GM12864 (cell line): ENCODE measurements at regions not wholly inside any gene's neighbourhood (a gene's known extent, or its start where the extent isn't known, plus 50 kb on each side); places are given as distances from the start of the nearest gene placed in this dataset.

ENCODE experiments used
- DNase-seq: peaks from one replicate; pipeline ENCODE4 v3.0.0-alpha.2; 2011; ENCODE audit warnings: low read depth
- H3K4me3 ChIP-seq: 2 replicates; pipeline ENCODE4 v1.5.1; 2011; ENCODE audit warnings: mild to moderate bottlenecking, low read depth, low read length, control low read depth
- TF ChIP-seq, protein P1 (sequence below): IDR thresholded peaks from 2 replicates; pipeline ENCODE4 v1.5.1; 2011; ENCODE audit warnings: low read depth, mild to moderate bottlenecking, moderate library complexity, low read length, control low read depth, inconsistent platforms; ENCODE audit errors: missing control alignments

DNA sequence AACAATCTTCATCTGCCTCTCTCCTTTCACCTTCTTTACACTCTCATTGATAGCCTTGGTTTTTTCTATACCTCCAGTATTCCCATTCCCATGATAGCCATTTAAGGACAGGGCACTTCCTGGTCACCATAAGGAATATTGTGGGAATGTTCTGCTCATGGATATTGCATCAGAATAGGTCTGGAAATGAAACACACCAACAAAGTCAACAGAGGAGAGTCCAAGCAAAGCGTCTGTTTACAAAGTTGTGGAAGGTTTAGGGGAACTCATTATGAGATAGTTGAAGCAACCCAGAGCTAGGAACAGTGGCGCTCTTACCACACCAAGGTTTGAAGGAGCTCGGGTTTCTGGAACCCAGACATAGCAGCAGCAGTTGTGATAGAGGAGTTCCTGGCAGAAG, 150.3 kb upstream of the TNP1 start:
- H3K4me3 ChIP-seq: no peak overlapping the region
- no peak for DNase-seq
- TF ChIP-seq, protein P1, sequence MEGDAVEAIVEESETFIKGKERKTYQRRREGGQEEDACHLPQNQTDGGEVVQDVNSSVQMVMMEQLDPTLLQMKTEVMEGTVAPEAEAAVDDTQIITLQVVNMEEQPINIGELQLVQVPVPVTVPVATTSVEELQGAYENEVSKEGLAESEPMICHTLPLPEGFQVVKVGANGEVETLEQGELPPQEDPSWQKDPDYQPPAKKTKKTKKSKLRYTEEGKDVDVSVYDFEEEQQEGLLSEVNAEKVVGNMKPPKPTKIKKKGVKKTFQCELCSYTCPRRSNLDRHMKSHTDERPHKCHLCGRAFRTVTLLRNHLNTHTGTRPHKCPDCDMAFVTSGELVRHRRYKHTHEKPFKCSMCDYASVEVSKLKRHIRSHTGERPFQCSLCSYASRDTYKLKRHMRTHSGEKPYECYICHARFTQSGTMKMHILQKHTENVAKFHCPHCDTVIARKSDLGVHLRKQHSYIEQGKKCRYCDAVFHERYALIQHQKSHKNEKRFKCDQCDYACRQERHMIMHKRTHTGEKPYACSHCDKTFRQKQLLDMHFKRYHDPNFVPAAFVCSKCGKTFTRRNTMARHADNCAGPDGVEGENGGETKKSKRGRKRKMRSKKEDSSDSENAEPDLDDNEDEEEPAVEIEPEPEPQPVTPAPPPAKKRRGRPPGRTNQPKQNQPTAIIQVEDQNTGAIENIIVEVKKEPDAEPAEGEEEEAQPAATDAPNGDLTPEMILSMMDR: no peak

DNA sequence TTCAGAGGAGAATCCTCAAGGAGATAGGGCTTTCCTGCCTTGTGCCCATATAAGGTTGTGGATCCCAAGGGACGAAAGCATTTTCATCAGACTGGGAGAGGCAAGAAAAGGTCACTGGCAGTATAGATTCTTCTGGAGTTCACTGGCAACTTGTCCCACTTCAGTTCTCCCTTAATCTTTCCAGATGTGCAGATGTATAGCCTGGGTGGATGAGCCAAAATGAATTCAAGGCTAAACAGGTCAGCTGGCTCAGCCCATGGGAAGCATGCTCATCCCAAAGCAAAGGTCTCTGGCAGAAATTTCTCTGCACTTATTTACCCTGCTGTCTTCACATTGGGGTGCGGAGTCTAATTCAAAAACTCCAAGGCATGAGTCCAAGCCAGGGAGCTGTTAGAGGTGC, 148.9 kb upstream of the TNP1 start:
- no peak for DNase-seq
- TF ChIP-seq, protein P1: no peak
- H3K4me3 ChIP-seq: no peak overlapping the region

DNA sequence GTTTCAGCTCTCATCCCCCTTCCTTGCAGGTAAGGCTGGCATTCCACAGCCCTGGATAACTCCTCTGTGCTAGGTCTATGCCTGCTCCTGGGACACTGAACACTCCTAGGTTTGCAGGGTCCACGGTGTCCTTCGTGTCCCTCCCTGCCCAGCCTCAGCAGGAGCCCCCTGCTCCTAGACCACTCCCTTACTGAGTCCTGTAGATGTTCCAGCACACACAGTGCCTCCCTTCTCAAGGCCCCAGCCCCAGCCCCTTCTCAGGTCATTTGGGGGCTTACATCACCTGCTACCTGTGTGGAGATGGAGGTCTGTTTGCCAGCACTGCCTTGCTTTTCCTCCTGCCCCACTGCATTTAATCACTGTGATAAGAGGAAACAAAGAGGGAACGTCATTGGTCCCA, 146.4 kb upstream of the TNP1 start:
- H3K4me3 ChIP-seq: no peak overlapping the region
- TF ChIP-seq, protein P1: no peak
- no peak for DNase-seq

DNA sequence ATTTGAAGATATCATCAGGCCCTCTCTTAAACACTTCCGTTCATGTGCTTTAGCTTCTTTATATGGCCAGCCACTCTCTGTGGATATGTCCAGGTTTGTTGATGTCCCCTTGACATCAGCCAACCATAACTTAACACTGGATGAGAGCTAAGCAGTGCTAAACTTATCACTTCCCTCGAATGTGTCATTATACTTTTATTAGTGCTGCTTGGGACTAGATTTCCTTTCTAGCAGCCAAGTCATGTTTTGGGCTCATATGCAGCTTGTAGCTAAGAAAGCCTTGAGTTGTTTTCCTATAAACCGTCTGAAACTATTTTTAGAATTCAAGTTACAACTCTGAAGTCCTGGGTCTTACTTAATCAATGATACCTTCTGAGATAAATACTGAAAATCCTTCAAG, 144.8 kb upstream of the TNP1 start:
- TF ChIP-seq, protein P1: no peak
- H3K4me3 ChIP-seq: no peak overlapping the region
- no peak for DNase-seq

DNA sequence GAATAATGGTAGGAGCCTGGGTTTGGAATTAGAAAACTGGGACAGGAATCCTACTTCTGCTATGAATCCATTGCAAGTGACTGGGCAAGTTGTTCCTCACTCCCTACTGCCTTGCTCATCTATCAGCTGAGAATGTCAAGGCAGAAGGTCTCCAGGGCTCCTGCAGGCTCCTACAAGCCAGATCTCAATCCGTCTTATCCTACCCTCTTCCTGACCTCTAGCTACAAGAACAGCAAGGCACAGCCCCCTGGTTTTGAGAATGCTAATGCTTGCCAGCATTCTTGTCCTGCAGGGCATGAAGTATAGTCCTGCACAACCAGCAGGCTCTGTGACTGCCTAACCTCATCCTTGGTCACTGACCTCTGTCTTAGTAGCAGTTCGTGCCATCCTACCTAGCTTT, 141.9 kb upstream of the TNP1 start:
- TF ChIP-seq, protein P1: no peak
- no peak for DNase-seq
- no peak overlapping the region for H3K4me3 ChIP-seq

DNA sequence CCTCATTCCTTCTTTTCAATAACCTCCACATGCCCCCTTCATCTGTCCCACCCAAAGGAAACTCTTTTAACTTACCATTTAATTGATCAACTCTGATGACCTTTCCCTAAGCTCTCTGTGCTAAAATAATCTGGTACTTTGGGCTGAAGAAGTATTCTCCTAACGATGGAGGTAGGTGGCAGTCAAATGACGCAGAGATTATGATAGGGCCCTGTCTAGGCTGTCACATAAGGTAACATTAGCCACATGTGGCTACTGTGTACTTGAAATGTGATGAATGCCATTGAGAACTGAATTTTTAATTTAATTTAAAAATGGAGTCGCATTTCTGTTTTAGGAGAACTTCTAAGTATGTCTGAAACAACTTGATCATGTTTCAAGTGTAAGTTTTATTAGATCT, 140.5 kb upstream of the TNP1 start:
- DNase-seq: no peak
- no peak overlapping the region for H3K4me3 ChIP-seq
- TF ChIP-seq, protein P1: no peak

DNA sequence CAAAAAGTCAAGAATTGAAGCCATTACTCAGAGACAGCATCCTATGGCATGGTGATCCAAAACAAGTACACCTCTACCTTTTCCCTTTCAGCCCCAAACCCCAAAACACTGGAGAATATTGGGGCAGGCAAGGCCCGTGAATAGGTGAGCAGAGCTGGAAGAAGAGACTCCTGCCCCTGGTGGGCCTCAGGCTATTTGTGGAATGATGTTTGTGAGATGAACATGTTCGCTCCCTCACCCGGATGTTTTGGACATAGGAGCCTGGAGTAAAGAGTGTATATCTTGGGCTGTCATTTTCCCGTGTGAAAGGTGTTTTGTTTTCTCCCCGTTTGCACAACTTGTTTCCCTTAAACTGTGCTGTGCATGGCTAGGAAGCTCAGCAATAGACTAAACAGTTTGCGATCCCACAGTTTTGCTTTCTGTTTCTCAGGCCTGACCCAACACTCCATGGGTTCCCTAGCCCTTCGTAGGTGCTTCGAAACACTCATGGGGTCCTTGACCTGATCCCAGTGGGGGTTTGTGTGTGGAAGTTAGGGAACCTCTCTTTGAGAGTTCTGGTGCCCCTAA, 136.5 kb upstream of the TNP1 start:
- no peak overlapping the region for H3K4me3 ChIP-seq
- DNase-seq: no peak
- TF ChIP-seq, protein P1: no peak
